HG03060 (cell line): ENCODE measurements at regions not wholly inside any gene's neighbourhood (a gene's known extent, or its start where the extent isn't known, plus 50 kb on each side); places are given as distances from the start of the nearest gene placed in this dataset.
"Not testable (repeated sequence)": the region's sequence is repeated elsewhere in the genome, so short reads cannot be mapped to it uniquely, and the experiment has no call there.

Experiments used
- ATAC-seq: cut with Tn5 transposase; IDR thresholded peaks from one replicate; pipeline ENCODE4 v1.9.1; 2021; ENCODE audit warnings: low read depth, moderate number of reproducible peaks; ENCODE audit not compliant: unreplicated experiment

- no peak for ATAC-seq
Observed at GRCh38 chr6:50959081-50959641, 140.5 kb downstream of the TFAP2B start.

- no peak for ATAC-seq
Observed at GRCh38 chr6:50961611-50962010, 142.9 kb downstream of the TFAP2B start.

- no peak for ATAC-seq
Observed at GRCh38 chr6:50962213-50962759, 143.6 kb downstream of the TFAP2B start.

- ATAC-seq: no peak
Observed at GRCh38 chr6:50963952-50964351, 145.3 kb downstream of the TFAP2B start.

- no peak for ATAC-seq
Observed at GRCh38 chr6:50965495-50965894, 146.8 kb downstream of the TFAP2B start.

- peak; percentile 95 for ATAC-seq
Observed at GRCh38 chr6:50966532-50966931, 147.9 kb downstream of the TFAP2B start.

GRCh38 chr6:50966986-50967385 lies 148.3 kb downstream of the TFAP2B start:
- peak; percentile 31 for ATAC-seq

GRCh38 chr6:50968246-50968645 lies 149.6 kb downstream of the TFAP2B start:
- ATAC-seq: not testable (repeated sequence)

GRCh38 chr6:50970908-50971307 lies 152.2 kb downstream of the TFAP2B start:
- no peak for ATAC-seq

- no peak for ATAC-seq
Observed at GRCh38 chr6:50973464-50973863, 154.8 kb downstream of the TFAP2B start.

GRCh38 chr6:50974319-50974718 lies 155.6 kb downstream of the TFAP2B start:
- no peak for ATAC-seq

- no peak for ATAC-seq
Observed at GRCh38 chr6:50975216-50975615, 156.5 kb downstream of the TFAP2B start.

- no peak for ATAC-seq
Observed at GRCh38 chr6:50976907-50977306, 158.2 kb downstream of the TFAP2B start.

GRCh38 chr6:50977796-50978195 lies 159.1 kb downstream of the TFAP2B start:
- ATAC-seq: no peak

- no peak for ATAC-seq
Observed at GRCh38 chr6:50978380-50979170, 159.9 kb downstream of the TFAP2B start.

GRCh38 chr6:50979171-50979525 lies 160.5 kb downstream of the TFAP2B start:
- no peak for ATAC-seq

GRCh38 chr6:50984135-50984534 lies 165.5 kb downstream of the TFAP2B start:
- no peak for ATAC-seq

- no peak for ATAC-seq
Observed at GRCh38 chr6:50986319-50986718, 167.6 kb downstream of the TFAP2B start.

GRCh38 chr6:50989123-50989522 lies 170.5 kb downstream of the TFAP2B start:
- no peak for ATAC-seq

- ATAC-seq: no peak
Observed at GRCh38 chr6:50990750-50991446, 172.2 kb downstream of the TFAP2B start.

GRCh38 chr6:50992232-50992631 lies 173.6 kb downstream of the TFAP2B start:
- ATAC-seq: no peak
